GM23248 (cell line): ENCODE measurements at regions not wholly inside any gene's neighbourhood (a gene's known extent, or its start where the extent isn't known, plus 50 kb on each side); places are given as distances from the start of the nearest gene placed in this dataset.
"Not testable (repeated sequence)": the region's sequence is repeated elsewhere in the genome, so short reads cannot be mapped to it uniquely, and the experiment has no call there.

Experiments used
- EZH2 ChIP-seq: fragments of 200-600 bp; sonication (generic); IDR thresholded peaks from 2 replicates; pipeline ENCODE4 v1.6.1; 2018; ENCODE audit warnings: antibody characterized with exemption, mild to moderate bottlenecking; ENCODE audit not compliant: insufficient read depth, poor library complexity, severe bottlenecking
- EZH2phosphoT487 ChIP-seq: fragments of 200-600 bp; sonication (generic); IDR thresholded peaks from 2 replicates; pipeline ENCODE4 v1.6.1; 2018; ENCODE audit warnings: antibody characterized with exemption, moderate library complexity, mild to moderate bottlenecking, low read depth; ENCODE audit not compliant: insufficient read depth

GRCh38 chr15:20614549-20614948 is 72.9 kb upstream of the GOLGA6L6 start:
- TF ChIP-seq EZH2phosphoT487, EZH2: not testable (repeated sequence)
